KOPT-K1 (cell line): ENCODE measurements at regions not wholly inside any gene's neighbourhood (a gene's known extent, or its start where the extent isn't known, plus 50 kb on each side); places are given as distances from the start of the nearest gene placed in this dataset.

Experiments used
- H3K27ac ChIP-seq: fragments of 200-600 bp; sonication (generic); 2 replicates; pipeline ENCODE4 v1.5.1; 2016; ENCODE audit warnings: antibody characterized with exemption, mild to moderate bottlenecking, low read depth, low read length; ENCODE audit not compliant: poor library complexity, severe bottlenecking
- H3K36me3 ChIP-seq: fragments of 200-600 bp; sonication (generic); 2 replicates; pipeline ENCODE4 v1.5.1; 2017; ENCODE audit warnings: antibody characterized with exemption, mild to moderate bottlenecking, low read length, moderate library complexity; ENCODE audit not compliant: insufficient read depth
- H3K9me3 ChIP-seq: fragments of 200-600 bp; sonication (generic); 2 replicates; pipeline ENCODE4 v1.5.1; 2017; ENCODE audit warnings: antibody characterized with exemption, low read length, mild to moderate bottlenecking; ENCODE audit not compliant: insufficient read depth, poor library complexity, severe bottlenecking

GRCh38 chr10:105342606-105343005 lies 701.5 kb downstream of the SORCS3 start:
- no peaks in the 10 kb centered on the region for H3K9me3 ChIP-seq
- no peak overlapping the region for H3K27ac ChIP-seq
- no peaks in the 10 kb centered on the region for H3K36me3 ChIP-seq

GRCh38 chr10:105339669-105340068 lies 698.6 kb downstream of the SORCS3 start:
- Histone ChIP-seq H3K36me3 (no peaks in the 10 kb centered on the region), H3K9me3 (no peaks in the 10 kb centered on the region), H3K27ac (no peak overlapping the region)

GRCh38 chr10:105328503-105329133 lies 687.5 kb downstream of the SORCS3 start:
- Histone ChIP-seq H3K27ac (no peak overlapping the region), H3K9me3 (no peaks in the 10 kb centered on the region), H3K36me3 (no peaks in the 10 kb centered on the region)
